Left colon (tissue), 2 donors: ENCODE measurements at regions not wholly inside any gene's neighbourhood (a gene's known extent, or its start where the extent isn't known, plus 50 kb on each side); places are given as distances from the start of the nearest gene placed in this dataset.

ENCODE experiments used
- ATAC-seq: fragments of 200-7000 bp; cut with Tn5 transposase; one replicate; pipeline ENCODE4 v1.9.1; 2020; ENCODE audit warnings: mild to moderate bottlenecking, moderate library complexity
- DNase-seq, 2 donors: peaks; one replicate each; pipeline ENCODE4 v3.0.0-alpha.2; 2020
- intact Hi-C, 2 donors: fragments of 100-400 bp; cut with DNase I in 1 of 2; cut with micrococcal nuclease in 1 of 2; formaldehyde crosslinking; loops; one replicate each; pipeline versions ENCODE4 v1.11.2 to v1.14.0; 2022; cut with DNase I, micrococcal nuclease
- donor health status: DM: no; HTN: no; CAD: no.
- donor health status: DM: yes; HTN: yes; CAD: no.

GRCh38 chr7:54637712-54638396 is 95.7 kb downstream of the VSTM2A start:
- no peak for DNase-seq
- no peak for ATAC-seq
- intact Hi-C loops = no loop called here

GRCh38 chr7:54632696-54633095 is 90.5 kb downstream of the VSTM2A start:
- intact Hi-C loops = no loop called here
- no peak for ATAC-seq
- no peak for DNase-seq

GRCh38 chr7:54629771-54630170 is 87.6 kb downstream of the VSTM2A start:
- intact Hi-C loops = no loop called here
- DNase-seq (no peak), ATAC-seq (no peak)

- ATAC-seq = no peak
- no peak for DNase-seq
- intact Hi-C loops = no loop called here
Observed at GRCh38 chr7:54622696-54623309, 80.6 kb downstream of the VSTM2A start.
